Lower leg skin (tissue), 3 donors: ENCODE measurements at regions not wholly inside any gene's neighbourhood (a gene's known extent, or its start where the extent isn't known, plus 50 kb on each side); places are given as distances from the start of the nearest gene placed in this dataset.

Experiments
- POLR2A ChIP-seq, 2 donors: fragments of 450-650 bp; IDR thresholded peaks; one replicate each; pipeline ENCODE4 v1.6.1; 2016 to 2017; ENCODE audit warnings: antibody characterized with exemption in 2 of 2, mild to moderate bottlenecking in 1 of 2, moderate library complexity in 1 of 2
- TF ChIP-seq, protein P1 (sequence below), 3 donors: fragments of 450-650 bp; IDR thresholded peaks; one replicate each; pipeline ENCODE4 v1.5.1; 2016; ENCODE audit warnings: antibody characterized with exemption in 3 of 3, mild to moderate bottlenecking in 3 of 3, moderate library complexity in 2 of 3

- TF ChIP-seq, protein P1, sequence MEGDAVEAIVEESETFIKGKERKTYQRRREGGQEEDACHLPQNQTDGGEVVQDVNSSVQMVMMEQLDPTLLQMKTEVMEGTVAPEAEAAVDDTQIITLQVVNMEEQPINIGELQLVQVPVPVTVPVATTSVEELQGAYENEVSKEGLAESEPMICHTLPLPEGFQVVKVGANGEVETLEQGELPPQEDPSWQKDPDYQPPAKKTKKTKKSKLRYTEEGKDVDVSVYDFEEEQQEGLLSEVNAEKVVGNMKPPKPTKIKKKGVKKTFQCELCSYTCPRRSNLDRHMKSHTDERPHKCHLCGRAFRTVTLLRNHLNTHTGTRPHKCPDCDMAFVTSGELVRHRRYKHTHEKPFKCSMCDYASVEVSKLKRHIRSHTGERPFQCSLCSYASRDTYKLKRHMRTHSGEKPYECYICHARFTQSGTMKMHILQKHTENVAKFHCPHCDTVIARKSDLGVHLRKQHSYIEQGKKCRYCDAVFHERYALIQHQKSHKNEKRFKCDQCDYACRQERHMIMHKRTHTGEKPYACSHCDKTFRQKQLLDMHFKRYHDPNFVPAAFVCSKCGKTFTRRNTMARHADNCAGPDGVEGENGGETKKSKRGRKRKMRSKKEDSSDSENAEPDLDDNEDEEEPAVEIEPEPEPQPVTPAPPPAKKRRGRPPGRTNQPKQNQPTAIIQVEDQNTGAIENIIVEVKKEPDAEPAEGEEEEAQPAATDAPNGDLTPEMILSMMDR (IDR thresholded peaks at IDR 0.05): no peak
- TF ChIP-seq POLR2A (IDR thresholded peaks at IDR 0.05): no peak
Measured at GRCh38 chr9:13009871-13010270, 235.1 kb downstream of the LURAP1L start.
